B cell (primary cell): ENCODE measurements at regions not wholly inside any gene's neighbourhood (a gene's known extent, or its start where the extent isn't known, plus 50 kb on each side); places are given as distances from the start of the nearest gene placed in this dataset.

Source experiments
- EZH2 ChIP-seq: IDR thresholded peaks from 2 replicates; pipeline ENCODE4 v1.6.1; 2012; ENCODE audit warnings: borderline replicate concordance, low read depth, mild to moderate bottlenecking, moderate library complexity, low read length; ENCODE audit not compliant: insufficient read depth, poor library complexity, severe bottlenecking
- TF ChIP-seq, protein P1 (sequence below): fragments of 200-600 bp; IDR thresholded peaks from one replicate; pipeline ENCODE4 v1.8.0; 2022; ENCODE audit warnings: antibody characterized with exemption, mild to moderate bottlenecking

DNA sequence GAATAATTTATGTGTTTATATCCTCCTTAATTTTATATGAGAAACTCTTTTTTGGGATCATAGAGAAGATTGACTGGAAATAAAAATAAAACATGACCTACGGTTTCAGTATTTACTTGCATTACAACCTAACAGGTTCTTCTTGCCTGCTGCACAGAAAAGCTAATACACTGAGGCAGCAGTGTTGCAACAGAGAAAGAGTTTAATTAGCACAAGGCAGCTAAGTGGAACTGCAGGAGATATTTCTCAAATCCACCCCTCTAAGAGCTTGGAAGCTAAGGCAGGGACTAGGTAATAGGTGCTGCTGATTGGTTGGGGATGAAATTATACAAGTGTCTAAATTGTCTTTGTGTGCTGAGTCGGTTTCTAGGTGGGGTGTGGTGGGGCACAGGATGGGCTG lies 380.9 kb downstream of the DIRAS2 start:
- TF ChIP-seq, protein P1, sequence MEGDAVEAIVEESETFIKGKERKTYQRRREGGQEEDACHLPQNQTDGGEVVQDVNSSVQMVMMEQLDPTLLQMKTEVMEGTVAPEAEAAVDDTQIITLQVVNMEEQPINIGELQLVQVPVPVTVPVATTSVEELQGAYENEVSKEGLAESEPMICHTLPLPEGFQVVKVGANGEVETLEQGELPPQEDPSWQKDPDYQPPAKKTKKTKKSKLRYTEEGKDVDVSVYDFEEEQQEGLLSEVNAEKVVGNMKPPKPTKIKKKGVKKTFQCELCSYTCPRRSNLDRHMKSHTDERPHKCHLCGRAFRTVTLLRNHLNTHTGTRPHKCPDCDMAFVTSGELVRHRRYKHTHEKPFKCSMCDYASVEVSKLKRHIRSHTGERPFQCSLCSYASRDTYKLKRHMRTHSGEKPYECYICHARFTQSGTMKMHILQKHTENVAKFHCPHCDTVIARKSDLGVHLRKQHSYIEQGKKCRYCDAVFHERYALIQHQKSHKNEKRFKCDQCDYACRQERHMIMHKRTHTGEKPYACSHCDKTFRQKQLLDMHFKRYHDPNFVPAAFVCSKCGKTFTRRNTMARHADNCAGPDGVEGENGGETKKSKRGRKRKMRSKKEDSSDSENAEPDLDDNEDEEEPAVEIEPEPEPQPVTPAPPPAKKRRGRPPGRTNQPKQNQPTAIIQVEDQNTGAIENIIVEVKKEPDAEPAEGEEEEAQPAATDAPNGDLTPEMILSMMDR = no peak
- TF ChIP-seq EZH2 = no peak
